ENCODE measurements at regions not wholly inside any gene's neighbourhood (a gene's known extent, or its start where the extent isn't known, plus 50 kb on each side); places are given as distances from the start of the nearest gene placed in this dataset.

DNA sequence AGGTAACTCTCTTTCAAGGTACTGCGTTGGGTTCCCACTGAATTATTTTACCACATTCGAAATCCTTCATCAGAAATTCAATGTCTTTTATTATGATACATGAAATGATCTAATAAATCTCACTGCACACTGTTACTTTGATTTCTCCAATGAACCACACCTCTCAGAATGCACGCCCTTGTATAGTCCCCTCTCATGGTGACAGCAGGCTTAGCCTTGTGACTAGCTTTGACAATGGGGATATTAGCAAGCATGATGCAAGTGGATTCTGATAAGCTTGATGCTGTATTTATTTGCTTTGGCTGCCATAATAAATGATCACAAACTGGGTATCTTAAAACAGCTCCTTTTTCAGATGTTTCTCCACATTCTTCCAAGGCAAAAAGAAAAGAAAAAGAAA, 100.4 kb upstream of the ETV6 start:
- Histone ChIP-seq H3K4me2 (ENCODE audit: insufficient read depth, insufficient read length, low read length) (no peak overlapping the region), H2BK120ac (ENCODE audit: low read depth, low read length, poor library complexity, severe bottlenecking) (no peak overlapping the region), H4K8ac (replicated peaks; ENCODE audit: insufficient read length, low read depth, low read length) (no peak overlapping the region), H2BK15ac (ENCODE audit: low read depth, low read length) (no peak overlapping the region), H4K5ac (ENCODE audit: insufficient read length, low read depth, low read length) (no peak overlapping the region), H3T11ph (ENCODE audit: low read length) (no peak overlapping the region), H2AK5ac (ENCODE audit: insufficient read length, low read length) (no peak overlapping the region), H4K91ac (ENCODE audit: insufficient read length, low read depth, low read length) (no peak overlapping the region), H3K4ac (ENCODE audit: low read depth, low read length) (no peak overlapping the region), H3K27me3 (ENCODE audit: insufficient read depth, low read length) (no peaks in the 10 kb centered on the region), H3K56ac (ENCODE audit: insufficient read length, low read depth, low read length) (no peak overlapping the region), H2BK20ac (ENCODE audit: low read depth, low read length, poor library complexity, severe bottlenecking) (no peak overlapping the region), H3K23me2 (ENCODE audit: insufficient read length, low read depth, low read length, poor library complexity, severe bottlenecking) (no peaks in the 10 kb centered on the region), H3K79me1 (ENCODE audit: insufficient read depth, low read depth, low read length, poor library complexity, severe bottlenecking) (no peaks in the 10 kb centered on the region), H3K23ac (ENCODE audit: insufficient read length, low read depth, low read length) (no peak overlapping the region), H2BK5ac (ENCODE audit: insufficient read length, low read length) (no peak overlapping the region), H3K18ac (ENCODE audit: insufficient read length, low read depth, low read length) (no peak overlapping the region), H3K4me1 (ENCODE audit: insufficient read depth, low read length) (peaks cover 9% of the 10 kb centered on the region; the same call in 1 of the 2 replicates), H2BK12ac (ENCODE audit: insufficient read length, low read depth, low read length) (no peak overlapping the region), H4K20me1 (ENCODE audit: control insufficient read depth, insufficient read depth, insufficient read length) (no peaks in the 10 kb centered on the region), H3K9ac (ENCODE audit: extremely low read depth, insufficient read length, low read length) (no peak overlapping the region), H3K27ac (ENCODE audit: insufficient read length, low read depth, low read length) (no peak overlapping the region), H3K14ac (ENCODE audit: insufficient read depth, low read length) (no peak overlapping the region), H3K79me2 (ENCODE audit: insufficient read depth, low read length) (no peaks in the 10 kb centered on the region), H2AFZ (ENCODE audit: low read length) (no peak overlapping the region), H3K9me3 (ENCODE audit: control insufficient read depth, low read depth, low read length) (no peaks in the 10 kb centered on the region)
- TF ChIP-seq, protein P1, sequence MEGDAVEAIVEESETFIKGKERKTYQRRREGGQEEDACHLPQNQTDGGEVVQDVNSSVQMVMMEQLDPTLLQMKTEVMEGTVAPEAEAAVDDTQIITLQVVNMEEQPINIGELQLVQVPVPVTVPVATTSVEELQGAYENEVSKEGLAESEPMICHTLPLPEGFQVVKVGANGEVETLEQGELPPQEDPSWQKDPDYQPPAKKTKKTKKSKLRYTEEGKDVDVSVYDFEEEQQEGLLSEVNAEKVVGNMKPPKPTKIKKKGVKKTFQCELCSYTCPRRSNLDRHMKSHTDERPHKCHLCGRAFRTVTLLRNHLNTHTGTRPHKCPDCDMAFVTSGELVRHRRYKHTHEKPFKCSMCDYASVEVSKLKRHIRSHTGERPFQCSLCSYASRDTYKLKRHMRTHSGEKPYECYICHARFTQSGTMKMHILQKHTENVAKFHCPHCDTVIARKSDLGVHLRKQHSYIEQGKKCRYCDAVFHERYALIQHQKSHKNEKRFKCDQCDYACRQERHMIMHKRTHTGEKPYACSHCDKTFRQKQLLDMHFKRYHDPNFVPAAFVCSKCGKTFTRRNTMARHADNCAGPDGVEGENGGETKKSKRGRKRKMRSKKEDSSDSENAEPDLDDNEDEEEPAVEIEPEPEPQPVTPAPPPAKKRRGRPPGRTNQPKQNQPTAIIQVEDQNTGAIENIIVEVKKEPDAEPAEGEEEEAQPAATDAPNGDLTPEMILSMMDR (conservative IDR thresholded peaks at IDR 0.05), result no peak
- no peak overlapping the region for H3K27ac Mint-ChIP-seq
- H3K4me1 Mint-ChIP-seq, result peaks cover 5 to 12% of the 10 kb centered on the region in 2 experiments
- H3K9me3 Mint-ChIP-seq, result no peaks in the 10 kb centered on the region
- H3K27me3 Mint-ChIP-seq (ENCODE audit: low read depth), result peaks cover 2% of the 10 kb centered on the region; the same call in 1 of the 2 replicates
- no peaks in the 10 kb centered on the region for H3K36me3 Mint-ChIP-seq (ENCODE audit: insufficient read depth in 1 of 3, low read depth in 3 of 3)
- no CpG with 5 or more reads among the region's 3 CpGs for WGBS (ENCODE audit: extremely low coverage, insufficient read length, low lambda C conversion rate)
- no peak overlapping the region for H3K4me3 Mint-ChIP-seq
- no peak for DNase-seq
